HepG2 (cell line): ENCODE measurements at regions not wholly inside any gene's neighbourhood (a gene's known extent, or its start where the extent isn't known, plus 50 kb on each side); places are given as distances from the start of the nearest gene placed in this dataset.

Source experiments
- ATAC-seq: fragments of 200-7000 bp; cut with Tn5 transposase; 3 replicates; pipeline ENCODE4 v1.9.1; 2020; ENCODE audit warnings: mild to moderate bottlenecking, moderate library complexity
- BruUV-seq: library from RNA; stranded (reverse); fragments of 400-500 nt; replicated peaks from 2 replicates; lab custom pipeline; 2021; lab: Mats Ljungman, UMichigan
- CTCF ChIA-PET: fragments of 300-600 bp; formaldehyde crosslinking; extraction: SDS; loops from one replicate; lab custom pipeline; 2021; ENCODE audit warnings: low total read pairs, inconsistent platforms, low intra/inter-chr PET ratio; lab: Yijun Ruan, JAX
- POLR2A ChIA-PET: fragments of 350-600 bp; sonication (Branson Sonifier 250); formaldehyde crosslinking; loops from one replicate; lab custom pipeline; 2020; ENCODE audit warnings: antibody characterized with exemption, inconsistent platforms; lab: Yijun Ruan, JAX
- DNase-seq: peaks from one replicate; pipeline ENCODE4 v3.0.0-alpha.2; 2015; ENCODE audit warnings: low spot score
- FAIRE-seq: peaks from 3 replicates; lab custom pipeline; 2011; peaks lifted over from hg19 to GRCh38; lab: Jason Lieb, UNC
- H2AFZ ChIP-seq: one replicate; pipeline ENCODE4 v1.6.1; 2011; ENCODE audit warnings: low read length, inconsistent platforms
- H3K27ac ChIP-seq: fragments of 300-600 bp; 3 replicates; pipeline ENCODE4 v1.8.0; 2011; ENCODE audit warnings: mixed run types, mild to moderate bottlenecking, mixed read lengths, low read length, inconsistent platforms; ENCODE audit not compliant: insufficient read depth; ENCODE audit errors: extremely low read length
- H3K27me3 ChIP-seq, 2 experiments: fragments of 200-600 bp in 1 of 2; 2 replicates in 1 of 2; 3 replicates in 1 of 2; pipeline versions ENCODE4 v1.6.0 to v1.8.0; 2011; ENCODE audit warnings: low read length in 2 of 2, mild to moderate bottlenecking in 2 of 2, moderate library complexity in 2 of 2, inconsistent platforms in 1 of 2; ENCODE audit not compliant: insufficient read depth in 2 of 2, control insufficient read depth in 1 of 2
- H3K36me3 ChIP-seq, 2 experiments: fragments of 200-600 bp in 1 of 2; replicated peaks in 1 of 2; 2 replicates in 1 of 2; 3 replicates in 1 of 2; pipeline versions ENCODE4 v1.5.1 to v1.8.0; 2011; ENCODE audit warnings: low read length in 2 of 2, inconsistent platforms in 1 of 2; ENCODE audit not compliant: insufficient read depth in 2 of 2, control insufficient read depth in 1 of 2
- H3K4me1 ChIP-seq: 2 replicates; pipeline ENCODE4 v1.5.1; 2012; ENCODE audit warnings: low read length, inconsistent platforms; ENCODE audit not compliant: insufficient read depth
- H3K4me2 ChIP-seq: 2 replicates; pipeline ENCODE4 v1.6.0; 2011; ENCODE audit warnings: low read depth, low read length, inconsistent platforms
- H3K4me3 ChIP-seq, 3 experiments: fragments of 200-600 bp in 1 of 3; sonication (generic), shearing (Covaris generic) in 1 of 3; replicated peaks in 1 of 3; 2 replicates each; pipeline ENCODE4 v1.5.1; 2011 to 2016; ENCODE audit warnings: low read length in 3 of 3, inconsistent platforms in 2 of 3, low read depth in 2 of 3, mild to moderate bottlenecking in 2 of 3, control low read depth in 1 of 3, mixed read lengths in 1 of 3; ENCODE audit not compliant: insufficient read depth in 1 of 3
- H3K79me2 ChIP-seq: one replicate; pipeline ENCODE4 v1.6.1; 2011; ENCODE audit warnings: low read length, inconsistent platforms; ENCODE audit not compliant: insufficient read depth
- H3K9ac ChIP-seq: 2 replicates; pipeline ENCODE4 v1.6.0; 2011; ENCODE audit warnings: mild to moderate bottlenecking, low read depth, low read length, inconsistent platforms; ENCODE audit not compliant: insufficient read depth
- H3K9me3 ChIP-seq: 2 replicates; pipeline ENCODE4 v1.5.1; 2012; ENCODE audit warnings: mild to moderate bottlenecking, low read length
- H4K20me1 ChIP-seq: 2 replicates; pipeline ENCODE4 v1.6.0; 2011; ENCODE audit warnings: inconsistent platforms, mild to moderate bottlenecking, low read length, moderate library complexity; ENCODE audit not compliant: insufficient read depth
- GTF3A ChIP-seq: sonication (generic); formaldehyde crosslinking; conservative IDR thresholded peaks from 2 replicates; pipeline ENCODE4 v1.4.0; 2020; ENCODE audit warnings: mild to moderate bottlenecking, missing genetic modification reagents
- KLF16 ChIP-seq, 2 experiments: sonication (generic) in 1 of 2; formaldehyde crosslinking in 1 of 2; IDR thresholded peaks; 2 replicates each; pipeline versions ENCODE4 v1.6.1 to v1.8.0; 2016 to 2023; ENCODE audit warnings: missing genetic modification reagents in 2 of 2, missing compliant biosample characterization in 1 of 2
- NFYB ChIP-seq: sonication (generic); formaldehyde crosslinking; IDR thresholded peaks from 2 replicates; pipeline ENCODE4 v1.4.0; 2020; ENCODE audit warnings: missing genetic modification reagents
- POLR2G ChIP-seq: fragments of 200-400 bp; formaldehyde crosslinking; IDR thresholded peaks from 2 replicates; pipeline ENCODE4 v1.6.1; 2018; ENCODE audit warnings: mild to moderate bottlenecking, low read depth, low read length, moderate library complexity
- RELA ChIP-seq: sonication (generic); formaldehyde crosslinking; IDR thresholded peaks from 2 replicates; pipeline ENCODE4 v1.4.0; 2020; ENCODE audit warnings: missing genetic modification reagents
- TGIF2 ChIP-seq: IDR thresholded peaks from 2 replicates; pipeline ENCODE4 v1.6.1; 2016; ENCODE audit warnings: control low read depth, missing compliant biosample characterization
- TOPORS ChIP-seq: sonication (generic); formaldehyde crosslinking; IDR thresholded peaks from 2 replicates; pipeline ENCODE4 v1.8.0; 2023; ENCODE audit warnings: mild to moderate bottlenecking, missing genetic modification reagents
- ZBTB2 ChIP-seq: sonication (generic); formaldehyde crosslinking; IDR thresholded peaks from 2 replicates; pipeline ENCODE4 v1.8.0; 2022; ENCODE audit warnings: low read depth, missing genetic modification reagents
- ZNF138 ChIP-seq: sonication (generic); formaldehyde crosslinking; IDR thresholded peaks from 2 replicates; pipeline ENCODE4 v1.5.0; 2020; ENCODE audit warnings: mild to moderate bottlenecking, low read depth, missing genetic modification reagents
- ZNF207 ChIP-seq: fragments of 450-650 bp; IDR thresholded peaks from 2 replicates; pipeline ENCODE4 v1.6.1; 2016; ENCODE audit warnings: antibody characterized with exemption, borderline replicate concordance
- ZNF24 ChIP-seq: fragments of 450-650 bp; IDR thresholded peaks from 2 replicates; pipeline ENCODE4 v1.6.1; 2017; ENCODE audit warnings: antibody characterized with exemption, mild to moderate bottlenecking
- ZNF414 ChIP-seq: sonication (generic); formaldehyde crosslinking; IDR thresholded peaks from 2 replicates; pipeline ENCODE4 v1.5.0; 2020; ENCODE audit warnings: missing genetic modification reagents
- ZNF484 ChIP-seq: sonication (generic); formaldehyde crosslinking; IDR thresholded peaks from 2 replicates; pipeline ENCODE4 v1.5.1; 2020; ENCODE audit warnings: mild to moderate bottlenecking, low read depth, missing genetic modification reagents, borderline replicate concordance
- ZNF841 ChIP-seq: sonication (generic); formaldehyde crosslinking; IDR thresholded peaks from 2 replicates; pipeline ENCODE4 v1.8.1; 2023; ENCODE audit warnings: missing genetic modification reagents, borderline replicate concordance
- ZNF850 ChIP-seq: sonication (generic); formaldehyde crosslinking; conservative IDR thresholded peaks from 2 replicates; pipeline ENCODE4 v1.9.0; 2021; ENCODE audit warnings: mild to moderate bottlenecking, missing genetic modification reagents
- WGBS: methylation state at CpG from one replicate; pipeline ENCODE4 v1.1.6; 2017; ENCODE audit warnings: low lambda C conversion rate; 5-methylcytosine and 5-hydroxymethylcytosine counted together
- in situ Hi-C: cut with HindIII; loops from 2 replicates; pipeline ENCODE4 v1.10.0; 2017; ENCODE audit warnings: low pct_unique_long_range_greater_than_20kb; ENCODE audit not compliant: extremely low pct_ligation_motif_present
- intact Hi-C: fragments of 100-400 bp; cut with micrococcal nuclease; formaldehyde crosslinking; loops from one replicate; pipeline ENCODE4 v1.10.0; 2022; ENCODE audit not compliant: unreplicated experiment

GRCh38 chr4:42786350-42787078 lies 106.0 kb upstream of the GRXCR1 start (continued):
- no peak for TF ChIP-seq ZNF414 (CRISPR knock-in tag)
- TF ChIP-seq ZNF138 (CRISPR knock-in tag) = no peak

- in situ Hi-C loops = no loop called here
These were observed 106.7 kb upstream of the GRXCR1 start for GRCh38 chr4:42785817-42786216.

More at GRCh38 chr4:42785817-42786216, 106.7 kb upstream of the GRXCR1 start:
- Histone ChIP-seq H3K27me3 (no peaks in the 10 kb centered on the region), H4K20me1 (no peaks in the 10 kb centered on the region), H3K4me2 (no peak overlapping the region), H3K9ac (no peak overlapping the region), H3K4me3 (no peak overlapping the region), H3K9me3 (no peaks in the 10 kb centered on the region), H2AFZ (no peak overlapping the region), H3K27ac (no peak overlapping the region), H3K36me3 (no peaks in the 10 kb centered on the region), H3K79me2 (no peaks in the 10 kb centered on the region), H3K4me1 (no peaks in the 10 kb centered on the region)
- FAIRE-seq = no peak
- no peak for DNase-seq
- intact Hi-C loops = no loop called here
- POLR2A ChIA-PET = no interaction called here
- ATAC-seq = no peak
- WGBS = 24% methylated on average over 3 of the region's 5 CpGs
- CTCF ChIA-PET = no interaction called here
- no TSS peak for BruUV-seq
- TF ChIP-seq TGIF2 (CRISPR knock-in tag) (no peak), ZNF24 (no peak), TOPORS (CRISPR knock-in tag) (no peak), POLR2G (no peak), ZNF850 (CRISPR knock-in tag) (no peak), ZNF207 (no peak), RELA (CRISPR knock-in tag) (no peak), ZNF841 (CRISPR knock-in tag) (no peak), ZNF484 (CRISPR knock-in tag) (no peak), NFYB (CRISPR knock-in tag) (no peak), GTF3A (CRISPR knock-in tag) (no peak), ZBTB2 (no peak), KLF16 (CRISPR knock-in tag; IDR thresholded peaks at IDR 0.05) (no peak)
